ENCODE measurements at regions not wholly inside any gene's neighbourhood (a gene's known extent, or its start where the extent isn't known, plus 50 kb on each side); places are given as distances from the start of the nearest gene placed in this dataset.

- DNase-seq = no peak
Observed at GRCh38 chr10:52653263-52653909, 119.2 kb downstream of the MBL2 start.

DNA sequence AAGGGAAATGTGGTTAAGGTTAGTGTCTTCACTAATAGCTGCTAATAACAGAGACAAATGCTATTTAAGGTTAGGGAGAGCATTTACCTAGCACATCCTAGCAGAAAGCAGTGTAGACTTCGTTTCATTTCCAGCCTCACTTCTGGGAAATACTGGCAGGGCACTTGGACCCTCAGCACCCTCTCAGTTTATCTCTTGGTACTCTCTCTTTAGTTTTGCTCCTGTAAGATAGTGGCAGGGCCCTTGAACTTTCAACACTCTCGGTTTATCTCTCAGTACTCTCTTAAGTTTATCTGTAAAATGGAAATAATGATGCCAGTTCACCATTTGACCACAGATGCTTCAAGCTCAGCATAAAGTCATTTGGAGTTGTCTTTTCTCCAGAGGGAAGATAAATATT, 118.4 kb downstream of the MBL2 start:
- no peak for DNase-seq

DNA sequence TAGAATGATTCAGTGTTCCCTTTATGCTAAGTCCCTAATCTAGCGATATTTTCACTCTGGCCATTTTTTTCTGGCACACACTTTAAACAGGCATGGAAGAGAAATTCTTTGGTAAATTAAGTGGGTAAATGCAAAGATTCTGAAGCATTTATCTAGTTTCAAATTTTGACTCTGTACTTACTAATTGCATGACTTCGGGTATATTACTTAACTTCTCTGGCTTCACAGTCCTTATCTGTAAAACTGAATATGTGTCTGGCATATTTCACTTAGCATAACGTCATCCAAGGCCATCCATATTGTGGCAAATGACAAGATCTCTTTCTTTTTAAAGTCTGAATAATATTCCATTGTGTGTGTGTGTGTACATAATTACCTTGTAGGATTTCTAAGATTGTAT, 114.5 kb downstream of the MBL2 start:
- no peak for DNase-seq

- no peak for DNase-seq
Observed at GRCh38 chr10:52659085-52659484, 113.5 kb downstream of the MBL2 start.

- no peak for DNase-seq
Observed at GRCh38 chr10:52662256-52662655, 110.3 kb downstream of the MBL2 start.

DNA sequence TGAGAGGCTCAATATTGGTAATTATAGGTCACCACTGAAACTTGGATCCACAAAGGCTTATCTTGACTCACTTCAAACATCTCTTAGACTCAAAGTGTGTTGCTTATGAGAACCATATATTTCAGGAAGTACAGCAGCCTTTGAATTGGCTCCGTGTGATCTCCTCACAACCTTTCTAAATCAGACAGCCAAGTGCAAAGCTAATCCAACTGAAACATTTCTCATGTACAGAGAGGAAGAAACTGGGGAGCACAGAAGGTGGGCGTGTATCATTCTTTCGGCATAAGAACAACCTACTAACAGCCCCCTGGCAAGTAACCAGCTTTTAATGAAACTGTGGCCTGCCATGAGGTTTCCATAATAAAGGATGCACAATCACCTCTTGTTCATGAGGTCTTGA, 109.4 kb downstream of the MBL2 start:
- no peak for DNase-seq

DNA sequence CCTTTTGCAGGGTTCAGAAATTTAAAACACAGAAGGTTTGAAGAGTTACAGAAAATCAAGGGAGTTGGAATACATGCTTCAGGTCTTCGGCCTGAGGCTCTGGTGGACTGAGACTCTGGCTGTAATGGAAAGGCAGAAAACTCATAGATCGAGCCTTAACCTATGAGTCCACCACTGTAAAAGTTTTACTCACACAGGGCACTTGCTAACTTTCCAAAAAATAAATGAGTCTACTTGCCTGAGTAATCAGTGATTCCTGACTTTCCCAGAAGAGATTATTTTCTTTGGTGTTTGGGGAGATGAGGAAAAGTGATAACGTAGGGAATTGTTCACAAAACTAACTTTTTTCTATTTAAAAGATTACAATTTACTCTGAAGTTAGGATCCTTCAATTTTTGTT, 108.0 kb downstream of the MBL2 start:
- no peak for DNase-seq

DNA sequence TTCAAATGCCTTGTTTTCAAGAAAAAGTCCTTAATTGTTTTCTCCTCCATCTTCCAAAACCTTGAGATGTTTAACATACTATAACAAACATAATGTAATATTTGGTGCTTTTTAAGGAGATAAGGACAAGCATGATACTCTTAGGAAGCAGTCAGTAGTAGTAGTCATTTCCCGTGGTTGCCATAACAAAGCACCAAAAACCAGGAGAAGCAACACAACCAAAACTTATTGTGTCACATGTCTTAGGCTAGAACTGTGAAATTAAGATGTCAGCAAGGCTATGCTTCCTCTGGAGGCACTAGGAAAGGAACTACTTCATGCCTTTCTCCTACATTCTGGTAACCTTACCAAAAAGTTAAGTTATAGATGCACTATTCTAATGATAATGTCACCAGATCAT, 106.8 kb downstream of the MBL2 start:
- DNase-seq = no peak

DNA sequence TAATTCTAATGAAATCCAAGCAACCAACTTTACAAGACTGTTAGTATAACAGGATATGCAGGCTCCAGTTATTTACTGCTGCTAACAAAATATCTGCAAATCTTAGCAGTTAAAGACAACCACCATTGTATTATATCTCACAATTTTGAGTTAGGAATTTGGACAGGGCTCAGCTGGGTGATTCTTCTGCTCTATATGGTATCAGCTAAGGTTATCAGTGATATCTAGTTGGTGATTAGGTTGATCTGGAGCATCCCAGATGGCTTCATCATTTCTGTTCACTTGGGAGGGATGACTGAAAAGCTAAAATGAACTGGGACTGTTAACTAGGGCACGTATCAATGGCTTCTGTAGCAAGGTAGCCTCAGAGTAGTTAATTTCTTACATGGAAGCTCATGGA, 105.7 kb downstream of the MBL2 start:
- no peak for DNase-seq

- no peak for DNase-seq
Observed at GRCh38 chr10:52668024-52668423, 104.6 kb downstream of the MBL2 start.

GRCh38 chr10:52672880-52673279, 99.7 kb downstream of the MBL2 start:
- no peak for DNase-seq

DNA sequence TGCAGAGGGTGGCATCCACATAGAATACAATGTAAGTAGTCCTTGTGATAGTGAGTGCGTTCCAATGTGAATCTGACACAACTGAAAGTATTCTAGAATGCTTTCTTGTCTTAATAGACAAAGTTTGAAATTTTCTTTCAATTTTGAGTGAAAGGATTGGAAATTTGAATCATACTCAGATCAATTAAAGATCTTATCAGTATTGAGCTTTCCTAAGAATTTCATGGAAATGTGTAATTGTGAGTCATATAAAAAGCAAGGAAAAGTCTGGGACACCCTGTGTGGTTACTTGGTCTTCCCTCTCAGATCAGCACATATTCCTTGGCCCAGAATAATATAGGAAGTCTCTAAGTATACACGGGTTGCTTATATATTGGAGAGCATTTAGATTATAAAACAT, 99.1 kb downstream of the MBL2 start:
- no peak for DNase-seq

DNA sequence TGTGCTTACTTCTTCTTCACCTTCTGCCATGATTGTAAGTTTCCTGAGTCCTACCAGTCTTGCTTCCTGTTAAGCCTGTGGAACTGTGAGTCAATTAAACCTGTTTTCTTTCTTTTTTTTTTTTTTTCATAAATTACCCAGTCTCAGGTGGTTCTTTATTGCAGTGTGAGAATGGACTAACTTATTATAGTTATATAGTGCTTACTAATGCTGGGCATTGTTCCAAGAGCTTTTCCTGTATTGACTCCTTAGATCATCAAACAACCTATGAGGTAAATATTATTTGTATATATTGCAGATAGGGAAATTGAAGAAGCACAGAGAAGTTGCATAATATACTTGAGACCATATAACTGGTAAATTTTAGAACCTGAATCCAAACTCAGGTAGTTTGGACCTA, 98.1 kb downstream of the MBL2 start:
- DNase-seq = no peak

DNA sequence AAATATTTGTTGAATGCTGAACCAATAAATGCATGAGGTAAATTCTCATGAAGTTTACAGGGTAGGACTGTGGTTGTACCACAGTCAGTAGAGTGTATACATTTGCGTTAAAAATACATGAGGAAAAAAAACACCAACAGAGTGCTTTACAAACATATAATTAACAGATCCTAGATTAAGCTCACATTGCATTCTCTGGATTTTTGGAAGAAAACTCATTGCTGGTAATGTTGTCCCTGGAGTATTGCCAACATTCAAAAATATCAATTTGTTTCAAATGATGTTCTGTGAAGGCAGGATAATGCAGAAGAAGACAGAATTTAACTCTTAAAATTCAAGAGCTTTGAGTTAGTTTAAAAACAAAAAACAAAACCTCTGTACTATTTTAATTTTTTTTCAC, 95.5 kb downstream of the MBL2 start:
- DNase-seq = no peak

- no peak for DNase-seq
Observed at GRCh38 chr10:52678611-52679010, 94.0 kb downstream of the MBL2 start.

DNA sequence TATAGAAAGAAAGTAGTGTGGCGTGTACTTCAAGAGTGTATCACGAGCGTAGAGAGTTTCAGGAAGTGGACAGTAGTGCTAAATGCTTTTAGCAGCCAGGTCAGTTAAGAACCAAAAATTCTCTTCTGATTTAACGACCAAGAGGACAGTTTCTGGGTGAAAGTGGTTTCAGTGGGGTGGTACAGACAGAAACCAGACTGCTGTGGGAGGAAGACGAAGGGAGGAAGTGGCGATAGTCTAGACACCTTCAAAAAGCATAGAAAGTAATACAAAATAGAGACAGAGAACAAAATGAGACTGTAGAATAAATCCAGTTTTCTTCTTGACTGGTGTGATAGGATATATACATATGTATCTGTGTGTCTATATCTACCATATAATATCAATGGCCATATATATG, 93.5 kb downstream of the MBL2 start:
- no peak for DNase-seq

DNA sequence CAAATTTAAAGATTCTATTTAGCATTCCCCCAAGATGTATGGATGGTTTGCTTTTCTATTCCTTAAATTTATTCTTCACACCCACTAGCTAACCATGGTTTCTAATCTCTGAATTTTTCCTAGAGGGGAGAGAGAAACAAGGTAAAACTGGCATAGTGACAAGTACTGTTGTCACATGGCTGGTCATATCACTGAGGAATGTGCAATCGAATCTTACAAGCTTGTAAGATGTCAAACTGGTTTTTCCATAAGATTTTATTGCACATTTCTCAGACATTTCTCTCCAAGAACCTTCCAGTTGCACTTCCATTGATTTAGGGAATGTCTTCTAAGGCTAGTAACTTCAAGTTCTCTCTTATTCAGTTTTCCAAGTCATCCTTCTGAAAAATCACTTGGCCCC, 89.8 kb downstream of the MBL2 start:
- no peak for DNase-seq

- DNase-seq = no peak
Observed at GRCh38 chr10:52683776-52684175, 88.8 kb downstream of the MBL2 start.

DNA sequence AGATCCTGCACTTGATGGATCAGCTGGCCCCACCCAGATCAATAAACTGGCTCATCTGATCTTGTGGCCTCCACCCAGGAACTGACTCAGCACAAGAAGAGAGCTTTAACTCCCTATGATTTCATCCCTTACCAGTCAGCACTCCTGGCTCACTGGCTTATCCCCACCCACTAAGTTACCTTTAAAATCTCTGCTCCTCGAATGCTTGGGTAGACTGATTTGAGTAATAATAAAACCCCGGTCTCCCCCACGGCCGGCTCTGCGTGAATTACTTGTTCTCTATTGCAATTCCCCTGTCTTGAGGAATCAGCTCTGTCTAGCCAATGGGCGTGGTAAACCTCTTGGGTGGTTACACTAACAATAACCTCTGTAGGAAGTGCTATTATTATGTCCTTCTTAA, 83.7 kb downstream of the MBL2 start:
- DNase-seq = no peak

DNA sequence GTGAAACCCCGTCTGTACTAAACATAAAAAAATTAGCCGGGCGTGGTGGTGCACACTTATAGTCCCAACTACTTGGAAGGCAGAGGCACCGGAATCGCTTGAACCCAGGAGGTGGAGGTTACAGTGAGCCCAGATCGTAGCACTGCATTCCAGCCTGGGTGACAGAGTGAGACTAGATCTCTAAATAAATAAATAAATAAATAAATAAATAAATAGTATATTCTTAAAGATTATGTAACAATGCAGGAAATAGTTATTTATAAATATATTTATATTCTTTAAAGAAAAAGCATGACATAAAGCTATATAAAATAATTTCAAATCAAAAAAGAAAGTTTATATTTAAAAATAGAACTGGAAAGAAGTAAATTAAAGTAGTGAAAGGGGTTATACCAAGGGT, 76.4 kb downstream of the MBL2 start:
- DNase-seq = no peak

- DNase-seq = no peak
Observed at GRCh38 chr10:52701647-52702046, 70.9 kb downstream of the MBL2 start.

DNA sequence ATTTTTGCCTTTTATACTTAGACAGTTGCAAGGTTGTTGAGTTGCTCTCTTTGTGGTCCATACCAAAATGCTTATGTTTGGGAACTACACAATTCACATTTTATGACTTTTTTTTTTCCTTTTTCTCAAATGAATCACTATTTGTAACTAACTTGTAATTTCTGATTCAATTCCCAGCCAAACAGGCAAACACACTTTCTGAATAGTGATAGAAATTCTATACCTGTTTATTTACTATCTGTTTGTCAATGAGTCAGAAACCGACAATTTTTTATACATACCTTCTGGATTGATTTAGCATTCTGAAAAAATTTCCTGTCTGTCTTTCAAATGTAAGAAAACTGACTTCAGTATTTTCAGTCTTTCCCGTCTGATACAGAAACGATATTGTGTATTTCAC, 69.1 kb downstream of the MBL2 start:
- no peak for DNase-seq

DNA sequence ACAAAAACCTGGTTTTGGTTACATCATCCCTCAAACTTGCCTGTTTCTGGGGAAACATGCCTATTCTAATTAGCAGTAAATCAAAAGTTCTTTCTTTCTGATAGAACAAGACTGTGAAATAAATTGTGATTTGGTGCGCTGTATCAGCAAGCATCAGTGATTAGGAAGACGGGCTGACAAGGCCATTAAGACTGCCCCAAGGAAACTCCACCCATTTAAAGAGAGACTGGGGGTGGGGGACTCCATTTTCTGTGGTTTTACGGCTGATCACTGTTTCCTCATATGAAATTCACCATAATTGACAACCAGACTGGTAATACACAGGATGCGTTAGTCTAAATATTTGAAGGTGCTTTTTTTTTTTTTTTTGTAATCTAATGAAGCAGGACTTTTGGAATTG, 68.7 kb downstream of the MBL2 start:
- DNase-seq = no peak

DNA sequence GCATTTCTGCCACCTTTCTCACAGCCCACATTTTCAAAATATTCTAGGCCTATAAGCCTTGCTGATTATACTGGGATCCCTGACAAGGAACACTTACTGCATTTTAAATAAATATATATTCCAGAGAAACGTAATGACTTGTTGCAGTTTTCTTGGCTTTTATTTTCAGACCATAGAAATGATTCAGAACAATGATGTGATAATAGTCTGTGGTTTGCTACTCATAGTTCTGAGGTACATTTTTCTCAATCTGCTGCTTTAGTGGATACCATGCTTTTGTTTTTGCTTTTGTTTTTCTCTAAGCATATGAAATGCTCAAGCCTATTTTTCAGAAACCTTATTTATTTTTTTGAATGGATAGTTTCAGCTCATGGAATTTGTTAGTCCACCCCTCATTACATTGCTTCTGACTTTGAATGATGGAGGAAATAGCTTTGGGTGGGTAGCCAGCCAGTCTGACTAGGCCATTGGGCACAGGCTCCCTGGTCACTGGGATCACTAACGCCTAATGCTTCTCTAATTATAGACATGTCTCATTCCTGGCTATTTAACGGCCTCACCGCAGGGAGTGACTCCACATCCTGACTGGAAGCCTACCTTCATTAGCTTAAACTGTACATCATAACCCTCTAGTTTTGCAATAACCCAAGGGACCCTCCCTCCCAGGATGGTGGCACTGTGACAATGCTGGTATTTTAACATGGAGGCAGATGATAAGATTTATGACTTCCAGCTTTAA, 66.1 kb downstream of the MBL2 start:
- DNase-seq = no peak
